ENCODE measurements at regions not wholly inside any gene's neighbourhood (a gene's known extent, or its start where the extent isn't known, plus 50 kb on each side); places are given as distances from the start of the nearest gene placed in this dataset.
"Not testable (repeated sequence)": the region's sequence is repeated elsewhere in the genome, so short reads cannot be mapped to it uniquely, and the experiment has no call there.

- H3K4me2 ChIP-seq (ENCODE audit: low read depth, low read length): no peak overlapping the region
- no peak overlapping the region for H3K27ac ChIP-seq (ENCODE audit: extremely low read length, insufficient read depth, low read length)
- H3K27me3 ChIP-seq (ENCODE audit: control insufficient read depth in 1 of 2, insufficient read depth in 2 of 2, low read length in 2 of 2): no peaks in the 10 kb centered on the region
- 28% methylated on average over 3 of the region's 4 CpGs for WGBS (ENCODE audit: low lambda C conversion rate)
- no peaks in the 10 kb centered on the region for H4K20me1 ChIP-seq (ENCODE audit: insufficient read depth, low read length)
- no peaks in the 10 kb centered on the region for H3K9me3 ChIP-seq (ENCODE audit: low read length)
- H3K4me3 ChIP-seq (replicated peaks in 1 of 3; ENCODE audit: insufficient read depth in 1 of 3, low read depth in 2 of 3, low read length in 3 of 3): no peak overlapping the region
- TF ChIP-seq STAG1 (CRISPR knock-in tag; IDR thresholded peaks at IDR 0.05) (peak; percentile 13; the same call in 1 of the 2 replicates), CSRNP2 (CRISPR knock-in tag; conservative IDR thresholded peaks at IDR 0.05; ENCODE audit: low read depth) (no peak)
- BruUV-seq (replicated peaks): no TSS peak
- ChIA-PET POLR2A (no interaction called here), CTCF (ENCODE audit: low intra/inter-chr PET ratio, low total read pairs) (no interaction called here)
- no peak overlapping the region for H2AFZ ChIP-seq (ENCODE audit: low read length)
- FAIRE-seq (no peak), ATAC-seq (peak; percentile 75), DNase-seq (ENCODE audit: low spot score) (peak; percentile 2)
- no peaks in the 10 kb centered on the region for H3K79me2 ChIP-seq (ENCODE audit: insufficient read depth, low read length)
- intact Hi-C loops (cut with micrococcal nuclease; ENCODE audit: unreplicated experiment): loop anchor here (5.0 kb wide), 1 partner anchor 541 kb away; no protein-coding TSS in a partner anchor
- no peak overlapping the region for H3K9ac ChIP-seq (ENCODE audit: insufficient read depth, low read depth, low read length)
- H3K36me3 ChIP-seq (replicated peaks in 1 of 2; ENCODE audit: control insufficient read depth in 1 of 2, insufficient read depth in 2 of 2, low read length in 2 of 2): no peaks in the 10 kb centered on the region
- in situ Hi-C loops (cut with HindIII; ENCODE audit: extremely low pct_ligation_motif_present, low pct_unique_long_range_greater_than_20kb): no loop called here
- H3K4me1 ChIP-seq (ENCODE audit: insufficient read depth, low read length): no peaks in the 10 kb centered on the region
Measured at GRCh38 chr6:86706449-86706848, 230.9 kb upstream of the HTR1E start.

DNA sequence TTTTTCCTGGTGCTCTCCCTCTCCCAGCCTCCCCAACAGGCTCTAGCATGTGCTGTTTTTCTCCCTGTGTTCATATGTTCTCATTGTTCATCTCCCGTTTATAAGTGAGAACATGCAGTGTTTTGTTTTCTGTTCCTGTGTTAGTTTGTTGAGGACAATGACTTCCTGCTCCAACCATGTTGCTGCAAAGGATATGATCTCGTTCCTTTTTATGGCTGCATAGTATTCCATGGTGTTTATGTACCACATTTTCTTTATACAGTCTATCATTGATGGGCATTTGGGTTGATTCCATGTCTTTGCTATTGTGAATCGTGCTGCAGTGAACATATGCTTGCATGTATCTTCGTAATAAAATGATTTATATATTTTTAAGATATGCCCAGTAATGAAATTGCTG is 236.1 kb upstream of the HTR1E start:
- H2AFZ ChIP-seq (ENCODE audit: low read length); H4K20me1 ChIP-seq (ENCODE audit: insufficient read depth, low read length); POLR2A ChIA-PET; CTCF ChIA-PET (ENCODE audit: low intra/inter-chr PET ratio, low total read pairs); ATAC-seq; in situ Hi-C loops (cut with HindIII; ENCODE audit: extremely low pct_ligation_motif_present, low pct_unique_long_range_greater_than_20kb); H3K4me3 ChIP-seq (replicated peaks in 1 of 3; ENCODE audit: insufficient read depth in 1 of 3, low read depth in 2 of 3, low read length in 3 of 3); H3K4me1 ChIP-seq (ENCODE audit: insufficient read depth, low read length); H3K27ac ChIP-seq (ENCODE audit: extremely low read length, insufficient read depth, low read length); intact Hi-C loops (cut with micrococcal nuclease; ENCODE audit: unreplicated experiment); H3K36me3 ChIP-seq (replicated peaks in 1 of 2; ENCODE audit: control insufficient read depth in 1 of 2, insufficient read depth in 2 of 2, low read length in 2 of 2); H3K9ac ChIP-seq (ENCODE audit: insufficient read depth, low read depth, low read length); H3K27me3 ChIP-seq (ENCODE audit: control insufficient read depth in 1 of 2, insufficient read depth in 2 of 2, low read length in 2 of 2); H3K9me3 ChIP-seq (ENCODE audit: low read length); BruUV-seq (replicated peaks); H3K4me2 ChIP-seq (ENCODE audit: low read depth, low read length); H3K79me2 ChIP-seq (ENCODE audit: insufficient read depth, low read length); DNase-seq (ENCODE audit: low spot score); FAIRE-seq: not testable (repeated sequence)
- whole genome bisulfite sequencing (ENCODE audit: low lambda C conversion rate): 0% methylated on average over 4 of the region's 4 CpGs
